Gastrocnemius medialis (tissue), 4 donors: ENCODE measurements at regions not wholly inside any gene's neighbourhood (a gene's known extent, or its start where the extent isn't known, plus 50 kb on each side); places are given as distances from the start of the nearest gene placed in this dataset.

Experiments used
- ATAC-seq, 2 donors: fragments of 150-250 bp; one replicate each; pipeline ENCODE4 v1.9.1; 2016
- DNase-seq, 2 donors: peaks; one replicate each; pipeline ENCODE4 v3.0.0-alpha.2; 2019
- H3K27ac ChIP-seq, 4 donors: fragments of 200-600 bp; sonication (generic); 1 replicate in 1 of 4; 2 replicates in 3 of 4; pipeline ENCODE4 v1.5.1; 2016 to 2018; ENCODE audit warnings: mild to moderate bottlenecking in 2 of 4, moderate library complexity in 1 of 4
- H3K27me3 ChIP-seq, 3 donors: fragments of 200-600 bp; sonication (generic) in 2 of 3; 1 replicate in 1 of 3; 2 replicates in 2 of 3; pipeline versions ENCODE4 v1.5.1 to v1.6.0; 2016 to 2019; ENCODE audit warnings: mild to moderate bottlenecking in 1 of 3, moderate library complexity in 1 of 3
- H3K36me3 ChIP-seq, 2 donors: fragments of 200-600 bp; sonication (generic) in 1 of 2; one replicate each; pipeline ENCODE4 v1.5.1; 2017 to 2018
- H3K4me1 ChIP-seq, 2 donors: fragments of 200-600 bp; sonication (generic) in 1 of 2; one replicate each; pipeline ENCODE4 v1.5.1; 2016 to 2017; ENCODE audit warnings: mild to moderate bottlenecking in 2 of 2
- H3K4me3 ChIP-seq, 4 donors: fragments of 200-600 bp; sonication (generic) in 3 of 4; 1 replicate in 1 of 4; 2 replicates in 3 of 4; pipeline ENCODE4 v1.5.1; 2016 to 2019; ENCODE audit warnings: mild to moderate bottlenecking in 2 of 4
- H3K9me3 ChIP-seq, 3 donors: fragments of 200-600 bp; sonication (generic) in 2 of 3; 1 replicate in 1 of 3; 2 replicates in 2 of 3; pipeline ENCODE4 v1.5.1; 2016 to 2019
- CTCF ChIP-seq, 5 experiments: fragments of 450-650 bp in 3 of 5; fragments of 200-600 bp in 2 of 5; sonication (generic) in 2 of 5; IDR thresholded peaks in 4 of 5; conservative IDR thresholded peaks in 1 of 5; 1 replicate in 4 of 5; 2 replicates in 1 of 5; pipeline ENCODE4 v1.5.1; 2016 to 2019; ENCODE audit warnings: antibody characterized with exemption in 5 of 5, mild to moderate bottlenecking in 3 of 5, moderate library complexity in 3 of 5
- POLR2A ChIP-seq, 2 donors: fragments of 450-650 bp; IDR thresholded peaks; one replicate each; pipeline ENCODE4 v1.6.1; 2017; ENCODE audit warnings: antibody characterized with exemption in 2 of 2, mild to moderate bottlenecking in 2 of 2, moderate library complexity in 2 of 2
- in situ Hi-C, 4 donors: fragments of 200-750 bp; cut with MboI; loops; one replicate each; pipeline versions ENCODE4 v1.15.0 to v1.8.0; 2017; ENCODE audit warnings: low sequenced_read_pairs in 4 of 4
- intact Hi-C: fragments of 100-400 bp; cut with DNase I; formaldehyde crosslinking; loops from one replicate; pipeline ENCODE4 v1.15.1; 2023; ENCODE audit warnings: low total_unique reads

DNA sequence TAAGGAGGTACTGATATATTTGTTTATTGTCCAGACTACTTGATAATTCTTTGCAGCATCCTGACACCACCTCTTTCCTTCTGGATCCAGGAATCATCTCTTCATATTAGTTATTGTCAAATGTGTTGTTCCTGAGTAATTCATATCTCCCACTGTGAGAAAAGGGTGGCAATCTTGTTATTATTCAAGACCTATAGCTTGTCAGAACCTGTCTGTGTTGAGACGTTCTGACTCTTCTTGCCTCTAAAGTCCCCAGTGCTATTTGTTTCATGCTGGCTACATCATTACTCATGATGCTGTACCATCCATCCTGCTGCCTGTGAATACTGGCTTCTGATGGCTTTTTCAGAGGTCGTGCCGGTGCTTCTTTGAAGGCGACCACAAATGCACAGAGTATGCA, 68.7 kb upstream of the TAF11L2 start:
- Histone ChIP-seq H3K27me3 (no peaks in the 10 kb centered on the region), H3K36me3 (no peaks in the 10 kb centered on the region), H3K9me3 (no peaks in the 10 kb centered on the region), H3K27ac (no peak overlapping the region), H3K4me3 (no peak overlapping the region), H3K4me1 (no peaks in the 10 kb centered on the region)
- TF ChIP-seq POLR2A (IDR thresholded peaks at IDR 0.05) (no peak), CTCF (IDR thresholded peaks at IDR 0.05 in 4 of 5, conservative IDR thresholded peaks at IDR 0.05 in 1 of 5) (no peak)
- intact Hi-C loops (no loop called here), in situ Hi-C loops (no loop called here)
- ATAC-seq = no peak
- DNase-seq = no peak

- no peak for TF ChIP-seq CTCF (IDR thresholded peaks at IDR 0.05 in 4 of 5, conservative IDR thresholded peaks at IDR 0.05 in 1 of 5)
- no peak for TF ChIP-seq POLR2A (IDR thresholded peaks at IDR 0.05)
- ATAC-seq = no peak
- Histone ChIP-seq H3K4me3 (no peak overlapping the region), H3K36me3 (no peaks in the 10 kb centered on the region), H3K27ac (no peak overlapping the region), H3K9me3 (no peaks in the 10 kb centered on the region), H3K4me1 (no peaks in the 10 kb centered on the region), H3K27me3 (no peaks in the 10 kb centered on the region)
- intact Hi-C loops (no loop called here), in situ Hi-C loops (no loop called here)
- DNase-seq = no peak
Measured at GRCh38 chr5:17430241-17430640, 67.8 kb upstream of the TAF11L2 start.

- H3K27me3 ChIP-seq = no peaks in the 10 kb centered on the region
- H3K9me3 ChIP-seq = no peaks in the 10 kb centered on the region
- no peak for ATAC-seq
- TF ChIP-seq CTCF (IDR thresholded peaks at IDR 0.05 in 4 of 5, conservative IDR thresholded peaks at IDR 0.05 in 1 of 5) (no peak), POLR2A (IDR thresholded peaks at IDR 0.05) (no peak)
- H3K36me3 ChIP-seq = no peaks in the 10 kb centered on the region
- H3K4me1 ChIP-seq = no peaks in the 10 kb centered on the region
- no peak for DNase-seq
- in situ Hi-C loops = no loop called here
- no peak overlapping the region for H3K27ac ChIP-seq
- no peak overlapping the region for H3K4me3 ChIP-seq
- intact Hi-C loops = no loop called here
Measured at GRCh38 chr5:17431272-17432050, 66.6 kb upstream of the TAF11L2 start.

DNA sequence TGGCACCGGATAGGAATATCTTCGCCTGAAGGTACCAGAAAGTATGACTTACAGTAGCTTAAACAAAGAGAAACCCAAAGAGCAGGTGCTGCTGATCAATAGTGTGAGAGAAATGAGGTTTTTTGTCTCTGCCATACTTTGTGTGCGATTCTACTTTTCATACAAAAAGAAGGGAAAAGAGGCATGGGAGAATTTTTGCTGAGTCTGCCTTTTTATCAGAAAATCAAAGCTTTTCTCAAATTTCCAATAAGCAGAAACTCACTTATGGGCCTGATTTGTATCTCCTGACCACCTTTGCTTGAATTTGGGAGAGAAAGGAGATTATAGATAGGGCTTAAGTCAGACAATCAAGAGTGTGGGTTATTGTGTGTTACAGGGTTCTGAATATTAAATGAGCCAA, 65.5 kb upstream of the TAF11L2 start:
- Histone ChIP-seq H3K27ac (no peak overlapping the region), H3K4me3 (no peak overlapping the region), H3K36me3 (no peaks in the 10 kb centered on the region), H3K27me3 (no peaks in the 10 kb centered on the region), H3K9me3 (no peaks in the 10 kb centered on the region), H3K4me1 (no peaks in the 10 kb centered on the region)
- in situ Hi-C loops = no loop called here
- no peak for DNase-seq
- ATAC-seq = no peak
- intact Hi-C loops = no loop called here
- TF ChIP-seq CTCF (IDR thresholded peaks at IDR 0.05 in 4 of 5, conservative IDR thresholded peaks at IDR 0.05 in 1 of 5) (no peak), POLR2A (IDR thresholded peaks at IDR 0.05) (no peak)

DNA sequence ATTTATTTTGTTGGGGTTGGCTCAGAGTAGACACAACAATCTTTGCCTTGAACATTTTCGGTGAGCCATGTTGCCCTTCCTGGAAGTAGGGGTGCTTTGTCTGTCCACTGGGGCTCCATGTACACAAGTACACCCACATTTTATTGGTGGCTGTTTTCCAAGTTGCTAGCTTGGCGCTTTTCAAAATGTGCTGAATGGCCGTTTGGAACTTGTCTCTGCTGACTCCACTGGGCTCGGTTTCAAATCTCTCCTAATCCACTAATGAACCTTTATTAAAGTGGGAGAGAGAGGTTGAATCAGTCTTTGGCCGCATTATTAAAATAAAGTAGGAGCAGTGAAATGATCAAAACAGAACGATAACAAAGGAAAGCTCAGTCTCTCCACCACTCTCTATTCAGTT, 64.6 kb upstream of the TAF11L2 start:
- no peaks in the 10 kb centered on the region for H3K4me1 ChIP-seq
- TF ChIP-seq POLR2A (IDR thresholded peaks at IDR 0.05) (no peak), CTCF (IDR thresholded peaks at IDR 0.05 in 4 of 5, conservative IDR thresholded peaks at IDR 0.05 in 1 of 5) (no peak)
- in situ Hi-C loops = no loop called here
- H3K9me3 ChIP-seq = no peaks in the 10 kb centered on the region
- intact Hi-C loops = no loop called here
- no peaks in the 10 kb centered on the region for H3K27me3 ChIP-seq
- no peak for DNase-seq
- no peak overlapping the region for H3K4me3 ChIP-seq
- no peak for ATAC-seq
- H3K27ac ChIP-seq = no peak overlapping the region
- no peaks in the 10 kb centered on the region for H3K36me3 ChIP-seq
